Kidney epithelial cell (primary cell): ENCODE measurements at regions not wholly inside any gene's neighbourhood (a gene's known extent, or its start where the extent isn't known, plus 50 kb on each side); places are given as distances from the start of the nearest gene placed in this dataset.
A peak's percentile ranks its signal among the peaks of the same experiment; 100 is the strongest.

ENCODE experiments used
- DNase-seq: peaks from one replicate; pipeline ENCODE4 v3.0.0-alpha.2; 2010; ENCODE audit warnings: low read depth
- H3K27me3 ChIP-seq: 2 replicates; pipeline ENCODE4 v1.6.0; 2011; ENCODE audit warnings: low read length; ENCODE audit not compliant: control insufficient read depth, insufficient read depth
- H3K36me3 ChIP-seq: 2 replicates; pipeline ENCODE4 v1.5.1; 2011; ENCODE audit warnings: low read length; ENCODE audit not compliant: control insufficient read depth, insufficient read depth
- H3K4me3 ChIP-seq: 2 replicates; pipeline ENCODE4 v1.5.1; 2011; ENCODE audit warnings: low read depth, mild to moderate bottlenecking, control low read depth, low read length
- TF ChIP-seq, protein P1 (sequence below): IDR thresholded peaks from 2 replicates; pipeline ENCODE4 v1.5.1; 2011; ENCODE audit warnings: mild to moderate bottlenecking, moderate library complexity, low read length, control low read depth, inconsistent platforms; ENCODE audit not compliant: insufficient read depth, poor library complexity, severe bottlenecking

DNA sequence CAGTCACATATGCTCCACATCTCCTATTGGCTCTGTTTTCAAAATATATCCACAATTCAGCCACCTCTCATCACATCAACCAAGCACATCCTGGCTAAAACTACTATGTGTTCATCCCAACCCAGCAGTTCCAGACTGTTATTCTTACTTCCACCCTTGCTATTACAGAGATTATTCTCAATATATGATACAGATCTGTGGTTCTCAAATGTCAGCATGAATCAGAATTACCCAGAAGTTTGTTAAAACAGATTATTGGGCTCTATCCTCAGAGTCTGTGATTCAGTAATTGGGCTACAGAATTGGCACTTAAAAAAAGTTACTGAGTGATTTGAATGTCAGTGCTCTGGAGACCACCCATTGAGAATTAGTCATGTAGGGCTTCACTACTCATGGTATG is 78.8 kb upstream of the IZUMO3 start:
- Histone ChIP-seq H3K4me3 (no peak overlapping the region), H3K36me3 (no peaks in the 10 kb centered on the region), H3K27me3 (no peaks in the 10 kb centered on the region)
- DNase-seq, result peak; percentile 23
- TF ChIP-seq, protein P1, sequence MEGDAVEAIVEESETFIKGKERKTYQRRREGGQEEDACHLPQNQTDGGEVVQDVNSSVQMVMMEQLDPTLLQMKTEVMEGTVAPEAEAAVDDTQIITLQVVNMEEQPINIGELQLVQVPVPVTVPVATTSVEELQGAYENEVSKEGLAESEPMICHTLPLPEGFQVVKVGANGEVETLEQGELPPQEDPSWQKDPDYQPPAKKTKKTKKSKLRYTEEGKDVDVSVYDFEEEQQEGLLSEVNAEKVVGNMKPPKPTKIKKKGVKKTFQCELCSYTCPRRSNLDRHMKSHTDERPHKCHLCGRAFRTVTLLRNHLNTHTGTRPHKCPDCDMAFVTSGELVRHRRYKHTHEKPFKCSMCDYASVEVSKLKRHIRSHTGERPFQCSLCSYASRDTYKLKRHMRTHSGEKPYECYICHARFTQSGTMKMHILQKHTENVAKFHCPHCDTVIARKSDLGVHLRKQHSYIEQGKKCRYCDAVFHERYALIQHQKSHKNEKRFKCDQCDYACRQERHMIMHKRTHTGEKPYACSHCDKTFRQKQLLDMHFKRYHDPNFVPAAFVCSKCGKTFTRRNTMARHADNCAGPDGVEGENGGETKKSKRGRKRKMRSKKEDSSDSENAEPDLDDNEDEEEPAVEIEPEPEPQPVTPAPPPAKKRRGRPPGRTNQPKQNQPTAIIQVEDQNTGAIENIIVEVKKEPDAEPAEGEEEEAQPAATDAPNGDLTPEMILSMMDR, result no peak

DNA sequence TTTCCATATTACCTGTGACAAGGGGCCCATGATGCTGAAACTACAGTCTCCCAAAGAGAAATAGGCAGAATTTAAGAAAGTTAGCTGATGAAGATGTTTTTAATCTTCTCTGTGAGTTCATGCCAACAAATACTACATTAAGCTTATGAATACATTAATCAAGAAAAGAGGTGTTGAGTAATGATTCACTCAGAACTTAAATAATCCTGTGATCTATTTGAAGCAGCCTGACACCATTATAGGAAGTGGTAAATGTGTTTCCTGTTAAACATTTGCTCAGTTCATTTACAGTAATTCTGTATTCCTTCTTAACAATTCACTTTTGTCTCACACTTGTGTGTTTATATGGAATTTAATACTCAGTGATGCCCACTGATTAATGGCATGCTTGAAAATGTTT is 75.0 kb upstream of the IZUMO3 start:
- Histone ChIP-seq H3K27me3 (no peaks in the 10 kb centered on the region), H3K36me3 (no peaks in the 10 kb centered on the region), H3K4me3 (no peak overlapping the region)
- TF ChIP-seq, protein P1, result no peak
- DNase-seq, result no peak

DNA sequence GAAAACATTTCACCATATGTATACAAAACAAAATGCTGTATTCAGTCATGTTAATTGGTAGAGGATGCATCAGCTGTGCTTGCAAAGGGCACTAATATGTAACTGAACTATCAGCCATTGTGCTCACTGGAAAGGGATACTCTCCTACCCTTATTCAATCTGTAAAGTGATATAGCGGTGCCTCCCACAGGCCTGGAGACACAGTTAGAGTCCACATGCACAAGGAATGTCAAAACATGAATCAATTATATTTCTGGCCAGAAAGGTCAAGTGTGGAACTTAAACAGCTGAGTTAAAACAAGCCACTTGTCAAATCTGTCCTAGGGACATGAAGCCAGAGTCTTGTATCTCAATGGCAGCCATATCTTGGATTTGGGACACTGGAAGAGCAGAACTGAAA is 71.2 kb upstream of the IZUMO3 start:
- Histone ChIP-seq H3K36me3 (no peaks in the 10 kb centered on the region), H3K4me3 (no peak overlapping the region), H3K27me3 (no peaks in the 10 kb centered on the region)
- TF ChIP-seq, protein P1, result no peak
- no peak for DNase-seq

DNA sequence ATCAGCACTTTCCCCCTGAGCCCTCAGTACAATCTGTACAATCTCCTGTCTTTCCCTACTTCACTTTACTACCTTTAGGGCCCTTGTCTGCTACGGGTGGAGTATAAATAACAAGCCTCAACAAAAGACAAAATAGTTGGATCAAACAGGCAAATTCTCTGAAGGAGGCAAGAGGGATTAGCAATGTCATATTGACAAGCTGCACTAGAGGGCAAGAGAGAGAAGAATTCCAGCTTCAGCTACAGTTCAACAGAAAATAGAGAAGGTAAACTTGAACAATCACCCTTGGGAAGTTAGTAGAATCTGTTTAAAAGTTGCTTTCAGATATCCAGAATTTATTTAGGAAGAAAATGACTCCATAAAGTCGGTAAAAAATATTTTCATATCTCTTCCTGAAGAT is 68.4 kb upstream of the IZUMO3 start:
- no peak for DNase-seq
- Histone ChIP-seq H3K36me3 (no peaks in the 10 kb centered on the region), H3K27me3 (no peaks in the 10 kb centered on the region), H3K4me3 (no peak overlapping the region)
- TF ChIP-seq, protein P1, result peak; percentile 44

DNA sequence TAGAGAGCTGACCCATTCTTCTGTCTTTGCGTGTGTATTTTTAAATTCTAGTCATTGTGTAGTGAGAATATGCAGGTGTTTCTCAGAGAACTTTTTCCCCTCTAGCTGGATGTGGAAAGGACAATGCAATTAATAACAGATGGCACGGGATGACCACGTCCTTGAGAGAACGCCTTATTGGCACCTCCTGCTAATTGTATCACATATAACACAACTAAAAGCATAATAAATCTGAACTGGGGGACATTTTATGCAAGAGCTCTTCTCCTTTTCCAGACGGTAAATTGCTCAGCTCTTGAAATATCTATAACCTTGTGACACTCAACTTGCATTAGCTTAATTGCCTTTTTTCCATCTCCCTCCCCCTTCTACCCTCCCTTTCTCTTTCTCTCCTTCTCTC is 62.9 kb upstream of the IZUMO3 start:
- Histone ChIP-seq H3K27me3 (no peaks in the 10 kb centered on the region), H3K4me3 (no peak overlapping the region), H3K36me3 (no peaks in the 10 kb centered on the region)
- TF ChIP-seq, protein P1, result no peak
- no peak for DNase-seq

DNA sequence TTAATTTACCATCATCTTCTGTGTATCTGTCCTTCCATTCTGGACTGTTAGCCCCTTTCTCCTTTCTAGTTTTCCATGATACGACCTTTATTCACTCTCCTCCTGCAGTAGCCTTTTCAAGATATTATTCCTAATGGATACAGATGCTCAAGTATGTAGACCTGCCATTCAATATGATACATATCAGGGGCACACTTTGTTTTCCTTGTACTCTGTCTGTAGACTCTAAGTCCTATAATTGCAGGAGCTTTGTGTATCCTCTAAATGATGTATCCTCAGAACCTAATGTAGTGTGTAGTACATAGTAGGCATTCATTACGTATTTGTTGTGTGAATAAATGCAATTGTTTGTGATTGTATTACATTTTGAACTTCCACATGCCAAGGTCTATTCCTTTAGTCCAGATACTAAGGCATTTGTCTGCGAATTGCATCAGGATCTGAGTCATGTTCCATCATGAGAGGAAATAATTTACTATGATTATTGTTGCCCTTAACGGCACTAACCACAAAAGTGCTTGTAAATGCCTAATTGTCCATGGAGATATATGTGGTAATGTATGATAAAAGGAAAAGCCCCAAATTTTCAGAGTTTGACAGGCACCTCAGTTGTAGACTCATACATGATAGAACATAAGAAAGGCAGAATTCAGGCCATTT is 57.1 kb upstream of the IZUMO3 start:
- no peak overlapping the region for H3K4me3 ChIP-seq
- no peaks in the 10 kb centered on the region for H3K36me3 ChIP-seq
- TF ChIP-seq, protein P1, result no peak
- DNase-seq, result peak; percentile 37
- no peaks in the 10 kb centered on the region for H3K27me3 ChIP-seq
